GM12878 (cell line): ENCODE measurements at regions not wholly inside any gene's neighbourhood (a gene's known extent, or its start where the extent isn't known, plus 50 kb on each side); places are given as distances from the start of the nearest gene placed in this dataset.

Experiments
- ATAC-seq: fragments of 200-7000 bp; cut with Tn5 transposase; 3 replicates; pipeline ENCODE4 v1.9.1; 2020; ENCODE audit warnings: mild to moderate bottlenecking, moderate library complexity
- BruUV-seq: library from RNA; stranded (reverse); fragments of 400-500 nt; replicated peaks from 2 replicates; lab custom pipeline; 2021; lab: Mats Ljungman, UMichigan
- CTCF ChIA-PET: fragments of 300-600 bp; sonication (Branson Sonifier 250); formaldehyde crosslinking; extraction: SDS; loops from one replicate; lab custom pipeline; 2021; ENCODE audit warnings: inconsistent platforms; lab: Yijun Ruan, JAX
- POLR2A ChIA-PET: fragments of 350-600 bp; formaldehyde crosslinking; extraction: SDS; loops from one replicate; lab custom pipeline; 2021; ENCODE audit warnings: inconsistent platforms; lab: Charles Lee
- RAD21 ChIA-PET: fragments of 300-600 bp; sonication (Branson Sonifier 250); formaldehyde crosslinking; loops from one replicate; lab custom pipeline; 2023; ENCODE audit warnings: antibody characterized with exemption; ENCODE audit not compliant: unreplicated experiment; lab: Charles Lee
- SMC1A ChIA-PET: fragments of 300-600 bp; sonication (Branson Sonifier 250); formaldehyde crosslinking; loops from one replicate; lab custom pipeline; 2023; ENCODE audit not compliant: unreplicated experiment, uncharacterized antibody; lab: Charles Lee
- DNase-seq: peaks from one replicate; pipeline ENCODE4 v3.0.0-alpha.2; 2011; ENCODE audit warnings: low read depth, low spot score
- FAIRE-seq: peaks from 3 replicates; lab custom pipeline; 2011; peaks lifted over from hg19 to GRCh38; lab: Jason Lieb, UNC
- H2AFZ ChIP-seq: 2 replicates; pipeline ENCODE4 v1.6.0; 2011; ENCODE audit warnings: low read depth, low read length, control low read depth; ENCODE audit not compliant: control insufficient read depth
- H3K27ac ChIP-seq: 2 replicates; pipeline ENCODE4 v1.5.1; 2011; ENCODE audit warnings: control low read depth; ENCODE audit not compliant: control insufficient read depth, insufficient read depth
- H3K27me3 ChIP-seq, 2 experiments: replicated peaks in 1 of 2; 2 replicates each; pipeline versions ENCODE4 v1.6.0 to v1.6.1; 2011; ENCODE audit warnings: low read length in 1 of 2; ENCODE audit not compliant: control insufficient read depth in 2 of 2, insufficient read depth in 2 of 2
- H3K36me3 ChIP-seq, 2 experiments: 2 replicates each; pipeline ENCODE4 v1.5.1; 2011; ENCODE audit warnings: low read length in 1 of 2; ENCODE audit not compliant: control insufficient read depth in 2 of 2, insufficient read depth in 2 of 2
- H3K4me1 ChIP-seq: 2 replicates; pipeline ENCODE4 v1.6.1; 2011; ENCODE audit warnings: mild to moderate bottlenecking, low read length, moderate library complexity, mixed read lengths; ENCODE audit not compliant: control insufficient read depth, insufficient read depth
- H3K4me2 ChIP-seq: 2 replicates; pipeline ENCODE4 v1.6.0; 2011; ENCODE audit warnings: control low read depth; ENCODE audit not compliant: control insufficient read depth, insufficient read depth
- H3K4me3 ChIP-seq: fragments of 200-600 bp; sonication (generic); 2 replicates; pipeline ENCODE4 v1.5.1; 2016
- H3K79me2 ChIP-seq: 2 replicates; pipeline ENCODE4 v1.6.0; 2011; ENCODE audit warnings: low read length; ENCODE audit not compliant: control insufficient read depth, insufficient read depth
- H3K9ac ChIP-seq: 2 replicates; pipeline ENCODE4 v1.8.0; 2011; ENCODE audit warnings: low read length, control low read depth, mixed read lengths; ENCODE audit not compliant: control insufficient read depth, insufficient read depth
- H3K9me3 ChIP-seq: replicated peaks from 3 replicates; pipeline ENCODE4 v1.5.1; 2011; ENCODE audit warnings: mild to moderate bottlenecking, low read length; ENCODE audit not compliant: control insufficient read depth, insufficient read depth
- H4K20me1 ChIP-seq: 2 replicates; pipeline ENCODE4 v1.6.0; 2011; ENCODE audit not compliant: control insufficient read depth, insufficient read depth
- FOS ChIP-seq: IDR thresholded peaks from 3 replicates; pipeline ENCODE4 v1.6.1; 2011; ENCODE audit warnings: borderline replicate concordance; ENCODE audit not compliant: insufficient read length; ENCODE audit errors: extremely low read depth
- FOXK2 ChIP-seq: fragments of 450-650 bp; IDR thresholded peaks from 2 replicates; pipeline ENCODE4 v1.6.1; 2017; ENCODE audit warnings: mild to moderate bottlenecking, moderate library complexity
- HDAC2 ChIP-seq: fragments of 200-600 bp; sonication (generic); IDR thresholded peaks from 2 replicates; pipeline ENCODE4 v1.6.1; 2017
- HDAC6 ChIP-seq: fragments of 200-600 bp; sonication (generic); IDR thresholded peaks from one replicate; pipeline ENCODE4 v1.8.0; 2017; ENCODE audit warnings: antibody characterized with exemption; ENCODE audit not compliant: unreplicated experiment
- HDGF ChIP-seq: fragments of 450-650 bp; IDR thresholded peaks from 2 replicates; pipeline ENCODE4 v1.6.1; 2016; ENCODE audit warnings: antibody characterized with exemption
- IKZF1 ChIP-seq: fragments of 450-650 bp; conservative IDR thresholded peaks from 2 replicates; pipeline ENCODE4 v1.6.1; 2017; ENCODE audit warnings: antibody characterized with exemption, mild to moderate bottlenecking
- IRF4 ChIP-seq: IDR thresholded peaks from 2 replicates; pipeline ENCODE4 v1.6.1; 2011; ENCODE audit warnings: low read depth, low read length
- MTA2 ChIP-seq: fragments of 450-650 bp; IDR thresholded peaks from 2 replicates; pipeline ENCODE4 v1.6.1; 2016; ENCODE audit warnings: low read depth, mild to moderate bottlenecking, moderate library complexity
- MTA3 ChIP-seq: IDR thresholded peaks from 2 replicates; pipeline ENCODE4 v1.6.1; 2012; ENCODE audit warnings: low read length, inconsistent platforms, borderline replicate concordance
- NFXL1 ChIP-seq: fragments of 450-650 bp; IDR thresholded peaks from 2 replicates; pipeline ENCODE4 v1.6.1; 2017; ENCODE audit warnings: antibody characterized with exemption, mild to moderate bottlenecking, borderline replicate concordance
- POLR2A ChIP-seq: IDR thresholded peaks from 2 replicates; pipeline ENCODE4 v1.6.1; 2011; ENCODE audit warnings: low read depth, mild to moderate bottlenecking, low read length
- RUNX3 ChIP-seq: IDR thresholded peaks from 2 replicates; pipeline ENCODE4 v1.6.1; 2012; ENCODE audit warnings: low read length, inconsistent platforms
- SIX5 ChIP-seq: IDR thresholded peaks from 2 replicates; pipeline ENCODE4 v1.6.1; 2011; ENCODE audit warnings: mild to moderate bottlenecking, low read depth, low read length, moderate library complexity; ENCODE audit not compliant: severe bottlenecking
- SKIL ChIP-seq: fragments of 450-650 bp; IDR thresholded peaks from 2 replicates; pipeline ENCODE4 v1.6.1; 2017; ENCODE audit warnings: mild to moderate bottlenecking, low read depth, inconsistent platforms; ENCODE audit not compliant: poor library complexity, severe bottlenecking
- SREBF2 ChIP-seq: IDR thresholded peaks from 2 replicates; pipeline ENCODE4 v1.6.1; 2012; ENCODE audit warnings: mild to moderate bottlenecking, low read length
- ZBTB40 ChIP-seq: fragments of 450-650 bp; IDR thresholded peaks from 2 replicates; pipeline ENCODE4 v1.6.1; 2016; ENCODE audit warnings: mild to moderate bottlenecking, moderate library complexity, borderline replicate concordance
- WGBS: methylation state at CpG from one replicate; pipeline ENCODE4 v1.1.6; 2016; ENCODE audit warnings: low lambda C conversion rate; ENCODE audit not compliant: insufficient replicate concordance, insufficient coverage; ENCODE audit errors: missing lambda C conversion rate; 5-methylcytosine and 5-hydroxymethylcytosine counted together
- in situ Hi-C: fragments of 300-500 bp; cut with MboI; formaldehyde crosslinking; loops from 9 replicates; pipeline ENCODE4 v1.14.3; 2018; ENCODE audit warnings: mixed read lengths
- intact Hi-C: fragments of 100-400 bp; cut with micrococcal nuclease; formaldehyde crosslinking; loops from one replicate; pipeline ENCODE4 v1.14.2; 2022; ENCODE audit not compliant: unreplicated experiment
- TF ChIP-seq, protein P1 (sequence below): IDR thresholded peaks from 2 replicates; pipeline ENCODE4 v1.6.1; 2012; ENCODE audit warnings: low read depth, low read length, improper control_type of control experiment

GRCh38 chr16:55012793-55013192, 82.1 kb downstream of the IRX5 start:
- Histone ChIP-seq H3K9me3 (no peaks in the 10 kb centered on the region), H3K4me1 (no peaks in the 10 kb centered on the region), H3K27me3 (no peaks in the 10 kb centered on the region), H4K20me1 (no peaks in the 10 kb centered on the region), H3K36me3 (no peaks in the 10 kb centered on the region), H3K4me2 (no peak overlapping the region), H3K4me3 (no peak overlapping the region), H3K9ac (no peak overlapping the region), H3K79me2 (no peaks in the 10 kb centered on the region), H2AFZ (no peak overlapping the region), H3K27ac (no peak overlapping the region)
- DNase-seq, result no peak
- ChIA-PET RAD21 (no interaction called here), POLR2A (no interaction called here), SMC1A (no interaction called here), CTCF (no interaction called here)
- no peak for FAIRE-seq
- in situ Hi-C loops, result no loop called here
- ATAC-seq, result no peak
- BruUV-seq, result no TSS peak
- WGBS, result 36% methylated on average over 6 of the region's 6 CpGs
- TF ChIP-seq HDGF, result no peak
- TF ChIP-seq HDAC2, result no peak
- no peak for TF ChIP-seq SREBF2
- TF ChIP-seq RUNX3, result no peak
- no peak for TF ChIP-seq IKZF1
- TF ChIP-seq SKIL, result no peak
- TF ChIP-seq, protein P1, sequence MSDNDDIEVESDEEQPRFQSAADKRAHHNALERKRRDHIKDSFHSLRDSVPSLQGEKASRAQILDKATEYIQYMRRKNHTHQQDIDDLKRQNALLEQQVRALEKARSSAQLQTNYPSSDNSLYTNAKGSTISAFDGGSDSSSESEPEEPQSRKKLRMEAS, result no peak
- no peak for TF ChIP-seq FOS
- TF ChIP-seq ZBTB40, result no peak
- TF ChIP-seq FOXK2, result no peak
- no peak for TF ChIP-seq MTA3
- no peak for TF ChIP-seq IRF4
- TF ChIP-seq HDAC6, result no peak
- TF ChIP-seq POLR2A, result no peak
- TF ChIP-seq SIX5, result no peak
- TF ChIP-seq NFXL1, result no peak
- TF ChIP-seq MTA2, result no peak
- TF ChIP-seq, all 136 proteins: peak for 0
- intact Hi-C loops, result no loop called here
